Caki2 (cell line): ENCODE measurements at regions not wholly inside any gene's neighbourhood (a gene's known extent, or its start where the extent isn't known, plus 50 kb on each side); places are given as distances from the start of the nearest gene placed in this dataset.

ENCODE experiments used
- DNase-seq: peaks from one replicate; pipeline ENCODE4 v3.0.0-alpha.2; 2015; ENCODE audit warnings: low read depth
- in situ Hi-C: cut with HindIII; loops from 2 replicates; pipeline ENCODE4 v1.10.0; 2016; ENCODE audit warnings: low sequenced_read_pairs, low pct_unique_long_range_greater_than_20kb, mixed read lengths

DNA sequence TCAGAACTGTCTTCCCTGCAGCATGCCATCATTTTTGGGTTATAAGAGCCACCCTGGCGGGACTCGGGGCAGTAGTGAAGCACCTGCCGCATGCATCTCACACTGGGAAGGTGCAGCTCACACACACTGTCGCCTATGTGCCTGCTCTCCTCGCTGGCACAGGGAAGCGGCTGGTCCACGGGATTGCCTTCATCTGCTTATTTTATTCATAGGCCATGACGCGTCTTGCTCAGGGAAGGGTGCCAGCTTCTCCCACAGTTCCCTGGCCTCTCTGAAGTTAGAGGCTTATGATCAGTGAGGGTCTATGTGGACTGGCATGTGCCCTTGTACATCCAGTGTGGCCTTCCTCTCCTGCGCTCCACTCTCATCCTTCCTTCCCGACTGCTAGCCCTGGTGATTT is 150.0 kb downstream of the KLF12 start:
- in situ Hi-C loops: no loop called here
- no peak for DNase-seq

DNA sequence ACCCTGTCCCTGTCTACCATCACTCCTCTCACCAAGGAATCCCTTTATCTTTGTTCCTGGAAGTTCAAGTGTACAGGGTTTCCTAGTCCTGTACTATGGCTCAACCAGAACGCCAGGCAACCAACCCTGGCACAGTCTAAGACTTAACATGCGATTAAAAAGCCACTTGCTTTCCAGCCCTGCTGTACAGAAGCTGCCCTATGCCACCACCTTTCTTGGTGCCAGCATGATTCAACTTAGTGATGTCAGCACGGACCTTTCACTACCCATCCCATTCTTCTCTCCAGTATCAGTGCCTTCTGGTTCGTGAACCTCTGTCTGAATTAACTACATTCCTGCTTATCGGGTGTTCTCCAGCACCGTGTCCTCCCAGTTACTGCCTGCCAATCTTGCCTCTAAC is 151.1 kb downstream of the KLF12 start:
- DNase-seq: no peak
- in situ Hi-C loops: no loop called here

DNA sequence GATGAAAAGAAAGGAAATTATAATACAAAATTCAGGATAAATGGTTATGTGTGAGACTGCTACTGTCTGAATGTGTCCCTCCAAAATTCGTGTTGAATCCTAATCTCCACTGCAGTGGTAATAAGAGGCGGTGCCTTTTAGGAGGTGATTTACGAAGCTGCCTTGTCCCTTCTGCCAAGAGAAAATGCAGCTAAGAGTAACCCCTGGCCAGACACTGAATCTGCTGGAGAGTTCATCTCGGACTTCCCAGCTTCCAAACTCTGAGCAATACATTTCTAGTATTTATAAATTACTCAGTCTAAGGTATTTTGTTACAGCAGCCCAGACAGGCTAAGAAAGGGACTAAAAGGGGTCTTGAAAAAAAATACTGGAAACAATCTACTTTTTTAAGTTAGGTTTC is 152.6 kb downstream of the KLF12 start:
- in situ Hi-C loops: no loop called here
- no peak for DNase-seq

DNA sequence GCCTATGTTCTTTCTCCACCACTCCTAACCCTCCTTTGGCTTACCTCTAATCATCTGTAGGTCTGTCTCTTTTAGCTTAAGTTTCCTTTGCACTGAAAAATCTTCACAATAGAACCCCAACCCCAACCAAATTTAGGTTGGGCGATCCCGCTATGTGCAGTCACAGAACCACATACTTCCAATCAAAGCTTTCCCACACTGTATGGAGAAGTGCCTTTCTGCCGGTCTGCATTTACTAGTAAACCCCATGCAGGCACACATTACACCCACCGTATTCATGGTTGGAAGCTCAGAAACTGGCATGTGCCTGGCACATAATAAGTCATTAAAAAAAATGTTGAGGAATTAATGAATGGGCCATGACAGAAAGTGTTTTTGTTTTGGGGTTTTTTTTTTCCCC is 158.4 kb downstream of the KLF12 start:
- DNase-seq: no peak
- in situ Hi-C loops: no loop called here

DNA sequence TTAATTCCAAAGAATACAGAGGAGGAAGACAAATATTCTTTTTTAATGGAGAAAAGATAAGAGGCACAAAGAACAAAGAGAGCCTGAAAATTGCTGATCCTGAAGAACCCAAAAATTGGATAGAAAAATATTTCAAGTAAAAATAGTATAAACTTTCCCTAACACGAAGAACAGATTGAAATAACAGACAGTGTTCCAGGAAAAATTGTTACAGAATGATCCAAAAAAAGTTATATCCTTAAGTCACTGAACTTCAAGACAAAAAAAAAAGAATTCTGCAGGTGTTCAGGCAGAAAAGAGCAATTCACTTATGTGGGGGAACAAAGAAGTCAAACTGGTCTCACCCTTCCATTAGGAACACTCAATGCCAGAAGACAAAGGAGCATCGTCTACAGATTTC is 160.2 kb downstream of the KLF12 start:
- in situ Hi-C loops: no loop called here
- no peak for DNase-seq

DNA sequence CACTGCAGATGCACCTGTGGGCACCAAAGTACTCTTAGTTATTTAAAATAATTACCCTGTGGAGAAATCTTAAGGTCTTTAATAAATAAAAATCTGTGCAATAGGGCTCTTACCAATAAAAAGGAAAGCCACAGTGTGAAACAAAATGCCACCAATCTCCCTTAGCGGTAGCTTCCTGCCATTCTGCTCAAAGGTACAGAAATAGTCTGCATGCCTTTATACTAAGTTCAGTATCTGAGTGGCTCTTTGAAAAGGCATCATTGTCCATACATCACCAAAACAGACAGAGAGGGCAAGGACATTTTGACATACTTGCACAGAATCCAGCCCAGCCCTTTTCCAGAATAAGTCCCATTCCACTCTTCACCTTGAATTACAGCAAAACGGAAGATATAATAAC is 161.0 kb downstream of the KLF12 start:
- DNase-seq: no peak
- in situ Hi-C loops: no loop called here

DNA sequence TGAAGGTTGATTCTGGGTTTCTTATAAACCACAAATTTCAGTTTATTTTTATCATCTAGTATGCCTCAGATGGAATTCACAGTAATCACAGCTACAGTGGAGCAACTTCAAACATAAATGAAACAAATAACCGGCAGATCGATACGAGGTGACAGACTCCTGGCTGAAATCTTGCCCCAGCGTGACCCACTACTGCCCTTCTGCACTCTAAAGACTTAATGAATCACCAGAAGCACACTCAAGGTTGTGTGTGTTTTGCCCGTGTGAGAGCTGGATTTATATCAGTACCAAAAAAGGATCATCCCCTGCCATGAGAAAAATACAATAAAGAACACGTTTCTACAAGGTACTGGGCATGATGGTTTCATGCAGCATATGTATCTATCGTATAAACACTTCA is 161.7 kb downstream of the KLF12 start:
- in situ Hi-C loops: no loop called here
- no peak for DNase-seq

DNA sequence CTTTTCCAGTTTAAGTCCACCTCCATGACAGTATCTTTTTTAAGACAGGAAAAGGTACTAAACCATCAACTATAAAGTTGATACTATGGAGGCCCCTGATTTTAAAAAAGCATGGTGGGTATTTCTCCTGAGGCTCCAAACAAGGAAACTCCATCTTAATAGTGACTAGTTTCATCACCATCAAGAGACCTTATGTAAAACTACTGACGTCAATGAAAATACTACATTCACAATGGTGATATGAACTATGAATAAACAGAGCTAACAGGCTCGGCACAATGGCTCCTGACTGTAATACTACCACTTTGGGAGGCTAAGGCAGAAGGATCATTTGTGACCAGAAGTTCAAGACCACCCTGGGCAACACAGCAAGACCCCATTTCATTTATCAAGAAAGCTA is 162.7 kb downstream of the KLF12 start:
- no peak for DNase-seq
- in situ Hi-C loops: no loop called here

DNA sequence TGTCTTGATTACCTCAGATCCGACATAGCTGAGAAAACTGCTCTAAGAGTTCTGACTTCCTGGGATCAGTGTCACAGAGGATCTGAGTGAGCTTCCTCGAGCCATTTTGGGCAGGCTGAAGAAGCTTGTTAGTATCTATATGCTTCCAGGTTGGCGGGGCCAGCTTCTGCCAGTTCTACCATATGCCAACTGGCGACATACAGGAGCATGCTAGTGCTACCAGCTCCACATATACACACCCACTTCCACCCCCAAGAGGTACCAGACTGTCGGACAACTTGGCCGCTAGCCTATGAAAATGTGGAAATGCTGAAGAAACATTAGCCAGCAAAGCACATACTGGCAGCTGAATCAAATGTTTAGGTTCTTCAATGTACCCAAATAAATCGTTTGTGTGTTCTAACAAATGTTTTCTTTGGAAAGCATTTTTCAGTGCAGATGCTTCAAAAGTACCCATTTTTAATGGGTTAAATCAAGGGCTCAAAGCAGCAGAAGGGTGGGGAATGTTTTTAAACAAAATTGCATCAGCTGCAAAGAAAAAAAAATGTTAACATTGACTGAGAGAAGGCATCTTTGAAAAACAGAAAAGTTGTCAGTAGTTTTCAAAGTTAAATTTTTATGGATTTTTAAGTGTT is 163.7 kb downstream of the KLF12 start:
- DNase-seq: no peak
- in situ Hi-C loops: no loop called here

DNA sequence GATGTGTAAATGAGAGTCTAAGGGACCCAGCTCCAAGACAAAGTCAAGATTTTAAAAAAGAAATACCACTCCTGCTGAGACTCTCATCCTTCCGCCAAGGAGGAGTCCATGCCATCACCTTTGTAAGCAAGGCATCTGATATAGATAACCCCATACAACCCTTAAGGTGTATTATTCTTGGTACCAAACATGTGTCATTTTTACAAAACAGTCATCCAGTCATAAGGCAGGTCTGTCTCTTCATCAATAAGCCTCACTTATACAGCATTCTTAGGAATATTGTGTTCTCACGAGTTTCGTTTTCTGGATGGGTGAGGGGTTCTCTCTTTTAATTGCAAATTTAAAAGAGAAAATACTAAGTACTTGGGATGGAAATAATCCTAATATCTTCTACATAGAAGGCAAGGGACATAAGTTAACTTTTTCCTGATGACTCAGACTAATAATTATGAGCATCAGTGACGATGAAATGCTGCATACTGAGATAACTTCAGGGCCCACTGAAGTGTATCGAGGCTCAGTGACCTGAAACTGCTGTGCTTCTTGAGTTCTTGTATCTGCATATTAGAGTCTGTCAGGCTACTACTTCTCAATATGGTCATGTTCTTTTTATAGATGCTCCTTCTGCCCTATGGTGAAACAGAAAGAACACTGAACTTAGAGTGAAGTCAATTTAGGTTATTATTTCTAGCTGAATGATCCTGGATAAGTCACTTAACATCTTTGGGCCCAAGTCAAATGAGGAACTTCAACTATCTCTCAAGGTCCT is 166.6 kb downstream of the KLF12 start:
- peak; percentile 70 for DNase-seq

DNA sequence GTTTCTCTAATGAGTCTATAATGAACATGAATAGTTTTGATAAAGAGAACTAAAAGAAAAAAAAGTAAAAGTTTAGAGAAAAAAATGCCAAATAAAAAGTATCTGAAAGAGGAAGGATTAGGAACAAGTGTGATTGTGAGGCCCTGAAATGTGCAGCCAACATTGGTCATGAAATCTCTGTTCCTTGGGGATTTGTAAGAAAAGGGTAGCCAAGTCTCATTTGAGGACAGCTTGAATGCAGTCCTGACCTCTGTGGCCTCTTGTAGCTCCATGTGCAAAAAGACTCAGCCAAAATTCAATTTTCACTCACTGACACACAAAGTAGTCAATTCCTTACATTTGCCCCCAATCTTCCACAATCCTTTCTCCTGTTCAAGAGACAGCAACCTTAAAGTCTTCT is 167.9 kb downstream of the KLF12 start:
- in situ Hi-C loops: no loop called here
- DNase-seq: no peak

More for the DNA sequence above, 166.6 kb downstream of the KLF12 start:
- in situ Hi-C loops: no loop called here

DNA sequence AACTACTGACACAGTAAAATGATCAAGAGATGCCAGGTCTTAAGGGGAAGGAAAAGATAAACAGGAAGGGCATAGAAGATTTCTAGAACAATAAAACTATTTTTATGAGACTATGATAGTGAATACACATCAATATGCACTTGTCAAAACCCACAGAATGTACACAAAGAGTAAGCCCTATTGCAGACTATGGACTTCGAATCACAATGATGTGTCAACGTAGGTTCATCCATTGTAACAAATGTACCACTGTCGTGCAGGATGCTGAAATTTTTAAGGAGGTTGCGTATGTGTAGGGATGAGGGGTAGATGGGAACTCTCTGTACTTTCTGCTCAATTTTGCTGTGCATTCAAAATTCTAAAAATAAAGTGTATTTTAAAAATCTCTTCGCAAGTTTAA is 171.9 kb downstream of the KLF12 start:
- in situ Hi-C loops: no loop called here
- DNase-seq: no peak

DNA sequence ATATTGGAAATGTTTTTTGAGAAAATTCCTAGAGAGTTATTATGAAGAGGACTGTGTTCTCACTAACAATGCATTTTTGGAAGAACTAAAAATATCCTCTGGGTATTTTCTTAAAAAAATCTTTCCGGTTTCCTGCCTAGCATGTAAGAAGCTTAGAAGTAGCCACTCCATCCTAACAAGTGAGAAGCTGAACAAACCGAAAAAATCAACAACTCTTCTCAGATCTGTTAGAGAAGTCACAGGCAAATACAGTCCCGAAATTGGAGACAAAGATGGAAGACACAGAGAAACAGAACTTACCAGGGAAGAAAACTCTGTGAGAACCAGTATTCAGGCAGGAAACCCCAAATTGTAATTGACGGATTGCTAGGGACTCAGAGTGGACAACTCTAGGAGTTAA is 173.0 kb downstream of the KLF12 start:
- DNase-seq: no peak
- in situ Hi-C loops: no loop called here

DNA sequence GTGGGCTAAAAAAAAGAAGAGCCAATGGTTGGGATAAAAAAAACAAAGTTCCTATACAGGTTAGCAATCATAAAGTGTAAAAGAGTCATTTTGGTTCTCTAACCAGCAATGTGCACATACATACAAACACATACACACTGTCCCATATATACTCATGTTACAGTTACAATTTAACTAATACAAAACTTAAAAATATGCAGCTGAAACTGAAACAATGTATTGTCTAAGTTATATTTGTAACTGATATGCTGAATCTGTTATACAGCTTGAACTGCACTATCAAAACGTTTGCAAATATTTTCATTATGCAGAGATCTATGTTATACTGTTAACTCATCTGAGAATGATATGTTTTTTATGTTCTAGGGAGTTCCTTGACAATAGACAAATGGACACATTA is 173.7 kb downstream of the KLF12 start:
- in situ Hi-C loops: no loop called here
- DNase-seq: no peak

DNA sequence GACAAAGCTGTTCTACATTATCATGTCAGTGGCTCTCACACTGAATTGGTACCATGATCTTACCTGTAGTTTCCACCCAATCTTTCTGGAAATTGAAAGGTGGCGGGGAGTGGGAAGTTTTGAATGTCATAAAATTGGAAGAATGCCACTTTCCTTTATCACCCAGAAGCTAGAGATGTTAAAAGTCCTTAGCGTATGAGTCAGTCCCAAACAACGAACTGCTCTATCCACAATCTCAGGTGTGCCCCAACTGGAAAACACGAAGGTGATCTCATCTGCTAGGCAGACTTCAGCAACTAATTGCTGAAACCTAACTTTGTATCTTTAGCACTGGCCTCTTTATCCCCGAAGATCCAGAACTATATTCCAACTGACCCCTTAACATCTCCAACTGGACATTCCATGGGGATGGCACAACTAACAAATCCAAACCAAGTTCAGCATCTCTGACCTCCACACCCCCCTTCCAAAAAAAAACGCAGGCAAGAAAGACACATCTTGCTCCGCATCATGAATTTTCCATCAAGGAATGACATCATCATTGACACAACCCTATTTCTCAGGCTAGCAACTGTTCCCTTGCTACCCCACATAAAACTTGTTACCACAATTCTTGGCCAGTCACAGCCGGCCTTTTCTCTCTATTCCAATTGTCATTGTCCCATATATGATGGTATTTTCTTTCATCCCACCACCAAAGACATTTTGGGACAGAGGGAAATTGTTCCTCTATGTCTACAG is 175.4 kb downstream of the KLF12 start:
- in situ Hi-C loops: no loop called here
- no peak for DNase-seq

DNA sequence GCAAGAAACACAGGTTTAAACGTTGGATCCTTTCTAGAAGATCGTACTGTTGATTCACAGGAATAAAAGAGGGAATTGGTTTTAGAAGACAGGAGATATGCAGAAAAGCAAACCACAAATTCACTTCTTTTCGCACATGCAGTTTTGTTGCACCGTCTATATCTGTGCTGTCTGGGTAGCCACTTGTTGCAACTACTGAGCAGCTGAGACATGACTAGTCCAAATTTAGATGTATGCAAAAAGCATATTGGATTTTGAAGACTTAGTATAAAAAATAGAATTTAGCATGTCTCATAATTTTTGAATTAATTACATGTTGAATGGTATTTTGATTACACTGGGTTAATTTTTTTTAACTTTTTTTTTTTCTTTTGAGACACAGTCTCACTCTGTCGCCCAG is 176.3 kb downstream of the KLF12 start:
- in situ Hi-C loops: no loop called here
- DNase-seq: no peak

DNA sequence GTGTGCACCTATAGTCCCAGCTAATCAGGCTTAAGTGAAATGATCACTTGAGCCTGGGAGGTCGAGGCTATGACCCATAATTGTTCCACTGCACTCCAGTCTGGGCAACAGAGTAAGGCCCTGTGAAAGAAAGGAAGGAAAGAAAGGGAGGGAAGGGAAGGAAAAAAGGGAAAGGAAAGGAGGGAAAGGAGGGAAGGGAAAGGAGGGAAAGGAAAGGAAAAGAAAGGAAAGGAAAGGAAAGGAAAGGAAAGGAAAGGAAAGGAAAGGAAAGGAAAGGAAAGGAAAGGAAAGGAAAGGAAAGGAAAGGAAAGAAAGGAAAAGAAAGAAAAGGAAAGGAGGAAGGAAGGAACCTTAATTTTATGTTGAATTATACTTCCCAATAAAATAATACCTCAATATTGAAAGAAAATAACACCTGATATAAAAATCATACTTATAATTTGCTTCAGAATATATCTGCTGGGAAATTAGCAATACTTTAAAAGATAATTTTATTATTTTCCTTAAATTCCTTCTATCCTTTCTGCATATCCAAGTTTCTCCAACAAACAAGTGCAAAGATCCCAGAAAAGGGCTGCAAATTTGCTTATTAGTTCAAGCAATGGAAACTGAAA is 177.3 kb downstream of the KLF12 start:
- no peak for DNase-seq
- in situ Hi-C loops: no loop called here

DNA sequence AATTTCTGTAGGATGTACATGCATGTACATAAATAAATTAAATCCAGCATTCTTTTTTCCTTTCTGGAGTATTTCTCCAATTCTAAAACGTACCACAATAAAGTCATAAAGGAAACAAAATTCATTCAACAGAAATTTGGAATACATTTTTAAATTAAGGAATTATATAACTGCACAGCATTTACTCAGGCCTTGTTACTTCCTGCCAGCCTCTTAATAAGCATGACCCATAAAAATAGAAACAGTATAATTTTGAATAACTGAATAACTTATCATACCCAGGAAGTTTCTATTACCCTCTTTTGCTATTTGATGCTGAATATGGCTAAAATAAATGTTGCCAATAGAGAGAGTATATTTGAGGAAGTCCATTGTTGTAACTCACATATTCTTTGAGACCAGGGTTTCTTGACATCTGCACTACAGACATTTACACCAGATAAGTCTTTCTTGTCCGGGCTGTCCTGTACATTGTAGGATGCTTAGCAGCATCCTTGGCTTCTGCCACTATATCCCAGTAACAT is 178.2 kb downstream of the KLF12 start:
- no peak for DNase-seq
- in situ Hi-C loops: no loop called here

DNA sequence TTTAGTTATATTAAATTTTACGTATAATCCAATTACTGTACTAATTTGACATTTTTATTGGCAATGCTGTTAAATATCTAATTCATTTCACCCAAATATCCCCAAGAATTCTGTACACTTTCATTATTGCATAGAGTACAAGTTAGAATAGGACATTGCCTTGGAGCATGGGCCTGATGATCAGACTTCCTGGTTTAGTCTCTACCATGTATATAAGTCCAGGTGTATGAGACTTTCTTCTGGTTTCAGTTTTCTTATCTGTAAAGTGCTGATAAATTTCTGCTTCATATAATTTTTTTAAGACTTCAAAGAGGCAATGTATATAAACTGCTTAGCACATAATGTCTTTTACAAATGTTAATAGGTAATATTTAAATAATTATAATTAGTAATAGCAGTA is 179.4 kb downstream of the KLF12 start:
- in situ Hi-C loops: no loop called here
- no peak for DNase-seq
